ENCODE measurements at regions not wholly inside any gene's neighbourhood (a gene's known extent, or its start where the extent isn't known, plus 50 kb on each side); places are given as distances from the start of the nearest gene placed in this dataset.

- H3K4me3 ChIP-seq (ENCODE audit: low read depth, low read length) = no peak overlapping the region
- no peak for TF ChIP-seq CTCF (IDR thresholded peaks at IDR 0.05; ENCODE audit: borderline replicate concordance, insufficient read depth, low read depth, low read length)
Observed at GRCh38 chr6:90421666-90422065, 125.0 kb upstream of the BACH2 start.

- H3K4me3 ChIP-seq (ENCODE audit: low read depth, low read length) = no peak overlapping the region
- no peak for TF ChIP-seq CTCF (IDR thresholded peaks at IDR 0.05; ENCODE audit: borderline replicate concordance, insufficient read depth, low read depth, low read length)
Observed at GRCh38 chr6:90420500-90420899, 123.9 kb upstream of the BACH2 start.

- no peak for TF ChIP-seq CTCF (IDR thresholded peaks at IDR 0.05; ENCODE audit: borderline replicate concordance, insufficient read depth, low read depth, low read length)
- H3K4me3 ChIP-seq (ENCODE audit: low read depth, low read length) = no peak overlapping the region
Observed at GRCh38 chr6:90417385-90417784, 120.7 kb upstream of the BACH2 start.

- TF ChIP-seq CTCF (IDR thresholded peaks at IDR 0.05; ENCODE audit: borderline replicate concordance, insufficient read depth, low read depth, low read length) = no peak
- no peak overlapping the region for H3K4me3 ChIP-seq (ENCODE audit: low read depth, low read length)
Observed at GRCh38 chr6:90416322-90416721, 119.7 kb upstream of the BACH2 start.

GRCh38 chr6:90415178-90415577, 118.5 kb upstream of the BACH2 start:
- no peak for TF ChIP-seq CTCF (IDR thresholded peaks at IDR 0.05; ENCODE audit: borderline replicate concordance, insufficient read depth, low read depth, low read length)

GRCh38 chr6:90414352-90414751, 117.7 kb upstream of the BACH2 start:
- H3K4me3 ChIP-seq (ENCODE audit: low read depth, low read length) = no peak overlapping the region
- TF ChIP-seq CTCF (IDR thresholded peaks at IDR 0.05; ENCODE audit: borderline replicate concordance, insufficient read depth, low read depth, low read length) = no peak

More at GRCh38 chr6:90415178-90415577, 118.5 kb upstream of the BACH2 start:
- no peak overlapping the region for H3K4me3 ChIP-seq (ENCODE audit: low read depth, low read length)

GRCh38 chr6:90413867-90414266, 117.2 kb upstream of the BACH2 start:
- TF ChIP-seq CTCF (IDR thresholded peaks at IDR 0.05; ENCODE audit: borderline replicate concordance, insufficient read depth, low read depth, low read length) = no peak
- H3K4me3 ChIP-seq (ENCODE audit: low read depth, low read length) = no peak overlapping the region
